ENCODE measurements at regions not wholly inside any gene's neighbourhood (a gene's known extent, or its start where the extent isn't known, plus 50 kb on each side); places are given as distances from the start of the nearest gene placed in this dataset.
"Not testable (repeated sequence)": the region's sequence is repeated elsewhere in the genome, so short reads cannot be mapped to it uniquely, and the experiment has no call there.

- no peak for DNase-seq (ENCODE audit: low spot score)
These were observed 325.6 kb upstream of the EYS start for GRCh38 chr6:66032626-66033025.

GRCh38 chr6:66029391-66029790, 322.4 kb upstream of the EYS start:
- DNase-seq (ENCODE audit: low spot score) = no peak

GRCh38 chr6:65999288-65999791, 292.3 kb upstream of the EYS start:
- DNase-seq (ENCODE audit: low spot score) = no peak

- DNase-seq (ENCODE audit: low spot score) = no peak
These were observed 291.5 kb upstream of the EYS start for GRCh38 chr6:65998544-65998943.

GRCh38 chr6:65997539-65997938, 290.5 kb upstream of the EYS start:
- DNase-seq (ENCODE audit: low spot score) = no peak

GRCh38 chr6:65996096-65996495, 289.1 kb upstream of the EYS start:
- DNase-seq (ENCODE audit: low spot score) = no peak

GRCh38 chr6:65989676-65990075, 282.6 kb upstream of the EYS start:
- no peak for DNase-seq (ENCODE audit: low spot score)

- no peak for DNase-seq (ENCODE audit: low spot score)
These were observed 281.0 kb upstream of the EYS start for GRCh38 chr6:65988006-65988405.

GRCh38 chr6:65984089-65984488, 277.1 kb upstream of the EYS start:
- no peak for DNase-seq (ENCODE audit: low spot score)

- no peak for DNase-seq (ENCODE audit: low spot score)
These were observed 272.1 kb upstream of the EYS start for GRCh38 chr6:65979120-65979519.

- DNase-seq (ENCODE audit: low spot score) = not testable (repeated sequence)
These were observed 264.2 kb upstream of the EYS start for GRCh38 chr6:65971252-65971651.

GRCh38 chr6:65964261-65964660, 257.2 kb upstream of the EYS start:
- no peak for DNase-seq (ENCODE audit: low spot score)

GRCh38 chr6:65955034-65955433, 248.0 kb upstream of the EYS start:
- DNase-seq (ENCODE audit: low spot score) = no peak

GRCh38 chr6:65948062-65948461, 241.0 kb upstream of the EYS start:
- no peak for DNase-seq (ENCODE audit: low spot score)

- no peak for DNase-seq (ENCODE audit: low spot score)
These were observed 236.5 kb upstream of the EYS start for GRCh38 chr6:65943548-65943947.

- DNase-seq (ENCODE audit: low spot score) = no peak
These were observed 236.0 kb upstream of the EYS start for GRCh38 chr6:65943051-65943450.

GRCh38 chr6:65938000-65938399, 231.0 kb upstream of the EYS start:
- DNase-seq (ENCODE audit: low spot score) = no peak

GRCh38 chr6:65935412-65935811, 228.4 kb upstream of the EYS start:
- DNase-seq (ENCODE audit: low spot score) = no peak

GRCh38 chr6:65933390-65933789, 226.4 kb upstream of the EYS start:
- DNase-seq (ENCODE audit: low spot score) = no peak

GRCh38 chr6:65927141-65927540, 220.1 kb upstream of the EYS start:
- DNase-seq (ENCODE audit: low spot score) = no peak

GRCh38 chr6:65924411-65924810, 217.4 kb upstream of the EYS start:
- no peak for DNase-seq (ENCODE audit: low spot score)

GRCh38 chr6:65922049-65922448, 215.0 kb upstream of the EYS start:
- no peak for DNase-seq (ENCODE audit: low spot score)

GRCh38 chr6:65908065-65908464, 201.0 kb upstream of the EYS start:
- DNase-seq (ENCODE audit: low spot score) = no peak

- no peak for DNase-seq (ENCODE audit: low spot score)
These were observed 197.0 kb upstream of the EYS start for GRCh38 chr6:65903992-65904391.

- DNase-seq (ENCODE audit: low spot score) = no peak
These were observed 193.9 kb upstream of the EYS start for GRCh38 chr6:65900928-65901327.

Data from HT-29 (cell line).